ENCODE measurements at regions not wholly inside any gene's neighbourhood (a gene's known extent, or its start where the extent isn't known, plus 50 kb on each side); places are given as distances from the start of the nearest gene placed in this dataset.

GRCh38 chr5:17763301-17763700 lies 129.0 kb downstream of the TAF11L14 start:
- DNase-seq, result no peak

GRCh38 chr5:17766031-17766430 lies 131.8 kb downstream of the TAF11L14 start:
- DNase-seq, result no peak

GRCh38 chr5:17769277-17769676 lies 135.0 kb downstream of the TAF11L14 start:
- no peak for DNase-seq

GRCh38 chr5:17772232-17772631 lies 138.0 kb downstream of the TAF11L14 start:
- DNase-seq, result no peak

- DNase-seq, result no peak
Measured at GRCh38 chr5:17785774-17786173, 151.5 kb downstream of the TAF11L14 start.

- DNase-seq, result no peak
Measured at GRCh38 chr5:17788351-17788750, 154.1 kb downstream of the TAF11L14 start.

- DNase-seq, result no peak
Measured at GRCh38 chr5:17794201-17794600, 159.9 kb downstream of the TAF11L14 start.

- DNase-seq, result no peak
Measured at GRCh38 chr5:17794815-17795214, 160.6 kb downstream of the TAF11L14 start.

GRCh38 chr5:17796142-17796541 lies 161.9 kb downstream of the TAF11L14 start:
- no peak for DNase-seq

- no peak for DNase-seq
Measured at GRCh38 chr5:17796757-17797396, 162.6 kb downstream of the TAF11L14 start.

GRCh38 chr5:17799521-17799920 lies 165.3 kb downstream of the TAF11L14 start:
- no peak for DNase-seq

- DNase-seq, result no peak
Measured at GRCh38 chr5:17801595-17801994, 167.3 kb downstream of the TAF11L14 start.

GRCh38 chr5:17802256-17802655 lies 168.0 kb downstream of the TAF11L14 start:
- no peak for DNase-seq

- no peak for DNase-seq
Measured at GRCh38 chr5:17803971-17804370, 169.7 kb downstream of the TAF11L14 start.

GRCh38 chr5:17805227-17805825 lies 171.1 kb downstream of the TAF11L14 start:
- DNase-seq, result no peak

GRCh38 chr5:17806818-17807468 lies 172.7 kb downstream of the TAF11L14 start:
- no peak for DNase-seq

GRCh38 chr5:17808566-17808965 lies 174.3 kb downstream of the TAF11L14 start:
- no peak for DNase-seq

GRCh38 chr5:17810734-17811133 lies 176.5 kb downstream of the TAF11L14 start:
- no peak for DNase-seq

- DNase-seq, result no peak
Measured at GRCh38 chr5:17813214-17813613, 179.0 kb downstream of the TAF11L14 start.

GRCh38 chr5:17816505-17816904 lies 182.2 kb downstream of the TAF11L14 start:
- no peak for DNase-seq

GRCh38 chr5:17816944-17817343 lies 182.7 kb downstream of the TAF11L14 start:
- DNase-seq, result no peak

GRCh38 chr5:17817990-17818389 lies 183.7 kb downstream of the TAF11L14 start:
- DNase-seq, result no peak

GRCh38 chr5:17819783-17820182 lies 185.5 kb downstream of the TAF11L14 start:
- no peak for DNase-seq

GRCh38 chr5:17828681-17829080 lies 194.4 kb downstream of the TAF11L14 start:
- no peak for DNase-seq
